ENCODE measurements at regions not wholly inside any gene's neighbourhood (a gene's known extent, or its start where the extent isn't known, plus 50 kb on each side); places are given as distances from the start of the nearest gene placed in this dataset.
"Not testable (repeated sequence)": the region's sequence is repeated elsewhere in the genome, so short reads cannot be mapped to it uniquely, and the experiment has no call there.

GRCh38 chr15:21174761-21175160 lies 265.5 kb downstream of the POTEB3 start:
- not testable (repeated sequence) for H3K9me3 Mint-ChIP-seq; H3K27me3 Mint-ChIP-seq; H3K27ac Mint-ChIP-seq; H3K4me1 Mint-ChIP-seq; DNase-seq; H3K36me3 Mint-ChIP-seq (ENCODE audit: low read depth); H3K4me3 Mint-ChIP-seq; ATAC-seq

- not testable (repeated sequence) for H3K4me3 Mint-ChIP-seq; ATAC-seq; H3K36me3 Mint-ChIP-seq (ENCODE audit: low read depth)
Measured at GRCh38 chr15:21151203-21151966, 285.3 kb upstream of the POTEB2 start.

GRCh38 chr15:21148136-21148535 lies 282.0 kb upstream of the POTEB2 start:
- ATAC-seq; H3K27ac Mint-ChIP-seq; H3K27me3 Mint-ChIP-seq; H3K4me1 Mint-ChIP-seq; H3K36me3 Mint-ChIP-seq (ENCODE audit: low read depth); H3K9me3 Mint-ChIP-seq; DNase-seq; H3K4me3 Mint-ChIP-seq: not testable (repeated sequence)

More at GRCh38 chr15:21151203-21151966, 285.3 kb upstream of the POTEB2 start:
- not testable (repeated sequence) for H3K27ac Mint-ChIP-seq, H3K9me3 Mint-ChIP-seq, H3K27me3 Mint-ChIP-seq, H3K4me1 Mint-ChIP-seq, DNase-seq

- H3K9me3 Mint-ChIP-seq; DNase-seq; H3K27ac Mint-ChIP-seq; H3K4me3 Mint-ChIP-seq; H3K36me3 Mint-ChIP-seq (ENCODE audit: low read depth); ATAC-seq; H3K4me1 Mint-ChIP-seq; H3K27me3 Mint-ChIP-seq: not testable (repeated sequence)
Measured at GRCh38 chr15:21133893-21134292, 267.8 kb upstream of the POTEB2 start.

GRCh38 chr15:21112271-21113053 lies 246.3 kb upstream of the POTEB2 start:
- not testable (repeated sequence) for DNase-seq; H3K27me3 Mint-ChIP-seq; H3K36me3 Mint-ChIP-seq (ENCODE audit: low read depth); H3K9me3 Mint-ChIP-seq; H3K4me1 Mint-ChIP-seq; H3K27ac Mint-ChIP-seq; ATAC-seq; H3K4me3 Mint-ChIP-seq

- H3K27me3 Mint-ChIP-seq; DNase-seq; H3K36me3 Mint-ChIP-seq (ENCODE audit: low read depth); H3K27ac Mint-ChIP-seq; H3K9me3 Mint-ChIP-seq; H3K4me1 Mint-ChIP-seq; H3K4me3 Mint-ChIP-seq; ATAC-seq: not testable (repeated sequence)
Measured at GRCh38 chr15:21111861-21112260, 245.7 kb upstream of the POTEB2 start.

- H3K36me3 Mint-ChIP-seq (ENCODE audit: low read depth); DNase-seq; H3K27ac Mint-ChIP-seq; H3K4me3 Mint-ChIP-seq; ATAC-seq; H3K4me1 Mint-ChIP-seq; H3K9me3 Mint-ChIP-seq; H3K27me3 Mint-ChIP-seq: not testable (repeated sequence)
Measured at GRCh38 chr15:21111172-21111571, 245.1 kb upstream of the POTEB2 start.

- H3K27ac Mint-ChIP-seq; ATAC-seq; H3K9me3 Mint-ChIP-seq; H3K4me3 Mint-ChIP-seq; H3K4me1 Mint-ChIP-seq; DNase-seq; H3K36me3 Mint-ChIP-seq (ENCODE audit: low read depth); H3K27me3 Mint-ChIP-seq: not testable (repeated sequence)
Measured at GRCh38 chr15:21110187-21110804, 244.2 kb upstream of the POTEB2 start.

- DNase-seq; ATAC-seq; H3K4me3 Mint-ChIP-seq; H3K27me3 Mint-ChIP-seq; H3K4me1 Mint-ChIP-seq; H3K27ac Mint-ChIP-seq; H3K9me3 Mint-ChIP-seq; H3K36me3 Mint-ChIP-seq (ENCODE audit: low read depth): not testable (repeated sequence)
Measured at GRCh38 chr15:21108384-21108783, 242.3 kb upstream of the POTEB2 start.

- H3K9me3 Mint-ChIP-seq; H3K27me3 Mint-ChIP-seq; H3K4me1 Mint-ChIP-seq; DNase-seq; H3K36me3 Mint-ChIP-seq (ENCODE audit: low read depth); H3K4me3 Mint-ChIP-seq; H3K27ac Mint-ChIP-seq: not testable (repeated sequence)
- peak; percentile 29 for ATAC-seq
Measured at GRCh38 chr15:21107399-21108381, 241.6 kb upstream of the POTEB2 start.

- H3K4me1 Mint-ChIP-seq; ATAC-seq; DNase-seq; H3K4me3 Mint-ChIP-seq; H3K27ac Mint-ChIP-seq; H3K27me3 Mint-ChIP-seq; H3K36me3 Mint-ChIP-seq (ENCODE audit: low read depth); H3K9me3 Mint-ChIP-seq: not testable (repeated sequence)
Measured at GRCh38 chr15:21096599-21096998, 230.5 kb upstream of the POTEB2 start.

GRCh38 chr15:21079544-21079943 lies 213.4 kb upstream of the POTEB2 start:
- H3K4me1 Mint-ChIP-seq; H3K36me3 Mint-ChIP-seq (ENCODE audit: low read depth); H3K27ac Mint-ChIP-seq; DNase-seq; ATAC-seq; H3K9me3 Mint-ChIP-seq; H3K27me3 Mint-ChIP-seq; H3K4me3 Mint-ChIP-seq: not testable (repeated sequence)

- DNase-seq; H3K27me3 Mint-ChIP-seq; H3K36me3 Mint-ChIP-seq (ENCODE audit: low read depth); ATAC-seq; H3K9me3 Mint-ChIP-seq; H3K4me3 Mint-ChIP-seq; H3K4me1 Mint-ChIP-seq; H3K27ac Mint-ChIP-seq: not testable (repeated sequence)
Measured at GRCh38 chr15:21068917-21069316, 202.8 kb upstream of the POTEB2 start.

- H3K4me3 Mint-ChIP-seq; H3K4me1 Mint-ChIP-seq; DNase-seq; H3K27me3 Mint-ChIP-seq; H3K36me3 Mint-ChIP-seq (ENCODE audit: low read depth); H3K27ac Mint-ChIP-seq; H3K9me3 Mint-ChIP-seq; ATAC-seq: not testable (repeated sequence)
Measured at GRCh38 chr15:21063512-21063911, 197.4 kb upstream of the POTEB2 start.
